GM18505 (cell line): ENCODE measurements at regions not wholly inside any gene's neighbourhood (a gene's known extent, or its start where the extent isn't known, plus 50 kb on each side); places are given as distances from the start of the nearest gene placed in this dataset.
"Not testable (repeated sequence)": the region's sequence is repeated elsewhere in the genome, so short reads cannot be mapped to it uniquely, and the experiment has no call there.

Source experiments
- ATAC-seq: cut with Tn5 transposase; IDR thresholded peaks from one replicate; pipeline ENCODE4 v1.9.1; 2021; ENCODE audit not compliant: unreplicated experiment
- POLR2A ChIP-seq: IDR thresholded peaks from 4 replicates; pipeline ENCODE4 v1.6.1; 2011; ENCODE audit warnings: borderline replicate concordance; ENCODE audit not compliant: insufficient read depth, insufficient read length; ENCODE audit errors: extremely low read depth

GRCh38 chr15:81789403-81789802, 256.4 kb downstream of the MEX3B start:
- no peak for TF ChIP-seq POLR2A
- ATAC-seq: no peak

- no peak for TF ChIP-seq POLR2A
- no peak for ATAC-seq
Measured at GRCh38 chr15:81786776-81787175, 259.0 kb downstream of the MEX3B start.

- no peak for ATAC-seq
- no peak for TF ChIP-seq POLR2A
Measured at GRCh38 chr15:81785679-81786078, 260.1 kb downstream of the MEX3B start.

GRCh38 chr15:81785181-81785580, 260.6 kb downstream of the MEX3B start:
- ATAC-seq: no peak
- TF ChIP-seq POLR2A: no peak

- TF ChIP-seq POLR2A: no peak
- ATAC-seq: no peak
Measured at GRCh38 chr15:81784751-81785150, 261.1 kb downstream of the MEX3B start.

- TF ChIP-seq POLR2A: no peak
- no peak for ATAC-seq
Measured at GRCh38 chr15:81783586-81783985, 262.2 kb downstream of the MEX3B start.

GRCh38 chr15:81783076-81783475, 262.7 kb downstream of the MEX3B start:
- ATAC-seq: no peak
- no peak for TF ChIP-seq POLR2A

- ATAC-seq: no peak
- no peak for TF ChIP-seq POLR2A
Measured at GRCh38 chr15:81781395-81781794, 264.4 kb downstream of the MEX3B start.

- TF ChIP-seq POLR2A: no peak
- ATAC-seq: no peak
Measured at GRCh38 chr15:81780966-81781365, 264.9 kb downstream of the MEX3B start.

- no peak for TF ChIP-seq POLR2A
- ATAC-seq: no peak
Measured at GRCh38 chr15:81779181-81779580, 266.6 kb downstream of the MEX3B start.

GRCh38 chr15:81777546-81777945, 268.3 kb downstream of the MEX3B start:
- TF ChIP-seq POLR2A: no peak
- no peak for ATAC-seq

- TF ChIP-seq POLR2A: no peak
- no peak for ATAC-seq
Measured at GRCh38 chr15:81776976-81777375, 268.8 kb downstream of the MEX3B start.

- not testable (repeated sequence) for ATAC-seq
Measured at GRCh38 chr15:81775779-81776178, 270.0 kb downstream of the MEX3B start.

GRCh38 chr15:81774309-81774708, 271.5 kb downstream of the MEX3B start:
- no peak for ATAC-seq
- TF ChIP-seq POLR2A: no peak

- TF ChIP-seq POLR2A: no peak
- no peak for ATAC-seq
Measured at GRCh38 chr15:81768773-81769172, 277.0 kb downstream of the MEX3B start.
